Liver (tissue), 3 donors: ENCODE measurements at regions not wholly inside any gene's neighbourhood (a gene's known extent, or its start where the extent isn't known, plus 50 kb on each side); places are given as distances from the start of the nearest gene placed in this dataset.

Experiments used
- EGR1 ChIP-seq, 2 donors: IDR thresholded peaks; 2 replicates each; pipeline ENCODE4 v1.6.1; 2016 to 2018; ENCODE audit warnings: antibody characterized with exemption in 2 of 2, low read depth in 2 of 2
- FOXA1 ChIP-seq: IDR thresholded peaks from 2 replicates; pipeline ENCODE4 v1.6.1; 2016; ENCODE audit warnings: antibody characterized with exemption
- NR2F2 ChIP-seq: IDR thresholded peaks from 2 replicates; pipeline ENCODE4 v1.6.1; 2016; ENCODE audit warnings: antibody characterized with exemption
- RXRA ChIP-seq, 2 donors: IDR thresholded peaks; 2 replicates each; pipeline ENCODE4 v1.6.1; 2017 to 2018; ENCODE audit warnings: antibody characterized with exemption in 2 of 2, mild to moderate bottlenecking in 1 of 2
- SP1 ChIP-seq: IDR thresholded peaks from 2 replicates; pipeline ENCODE4 v1.6.1; 2018; ENCODE audit warnings: antibody characterized with exemption, mild to moderate bottlenecking
- TAF1 ChIP-seq: conservative IDR thresholded peaks from 2 replicates; pipeline ENCODE4 v1.6.1; 2016; ENCODE audit warnings: antibody characterized with exemption, mild to moderate bottlenecking
- YY1 ChIP-seq: IDR thresholded peaks from 2 replicates; pipeline ENCODE4 v1.6.1; 2016; ENCODE audit warnings: antibody characterized with exemption, mild to moderate bottlenecking
- TF ChIP-seq, protein P1 (sequence below): fragments of 150-350 bp; IDR thresholded peaks from 2 replicates; pipeline ENCODE4 v1.5.1; 2017; ENCODE audit warnings: improper control_type of control experiment, low read depth, low read length; ENCODE audit not compliant: missing input control
- TF ChIP-seq, protein P2 (sequence below): IDR thresholded peaks from 2 replicates; pipeline ENCODE4 v1.6.1; 2016; ENCODE audit warnings: antibody characterized with exemption
- TF ChIP-seq, protein P3 (sequence below): IDR thresholded peaks from 2 replicates; pipeline ENCODE4 v1.6.1; 2016; ENCODE audit warnings: antibody characterized with exemption
- TF ChIP-seq, protein P4 (sequence below): IDR thresholded peaks from 2 replicates; pipeline ENCODE4 v1.6.1; 2016; ENCODE audit warnings: antibody characterized with exemption
- donor health status: healthy.
- donor health status: healthy.

DNA sequence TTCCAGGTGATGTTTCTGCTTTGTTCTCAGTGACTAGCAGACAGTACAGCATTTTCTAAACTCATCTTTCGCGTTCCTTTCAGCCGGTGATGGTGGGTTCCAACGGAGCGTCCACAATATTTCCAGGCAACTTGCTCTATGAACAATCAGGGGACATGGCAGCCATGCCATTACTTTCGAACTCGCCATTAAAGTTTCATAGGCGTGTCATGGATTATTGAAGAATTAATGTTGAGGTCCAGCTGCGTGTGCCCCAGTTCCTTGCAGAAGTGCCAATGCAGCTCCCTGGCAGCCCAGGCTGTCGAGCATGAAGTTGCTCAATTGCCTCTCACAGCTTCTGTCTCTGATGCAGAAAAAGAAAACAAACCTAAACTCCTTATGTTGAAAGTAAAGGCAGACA is 262.2 kb downstream of the IRX2 start:
- TF ChIP-seq, protein P1, sequence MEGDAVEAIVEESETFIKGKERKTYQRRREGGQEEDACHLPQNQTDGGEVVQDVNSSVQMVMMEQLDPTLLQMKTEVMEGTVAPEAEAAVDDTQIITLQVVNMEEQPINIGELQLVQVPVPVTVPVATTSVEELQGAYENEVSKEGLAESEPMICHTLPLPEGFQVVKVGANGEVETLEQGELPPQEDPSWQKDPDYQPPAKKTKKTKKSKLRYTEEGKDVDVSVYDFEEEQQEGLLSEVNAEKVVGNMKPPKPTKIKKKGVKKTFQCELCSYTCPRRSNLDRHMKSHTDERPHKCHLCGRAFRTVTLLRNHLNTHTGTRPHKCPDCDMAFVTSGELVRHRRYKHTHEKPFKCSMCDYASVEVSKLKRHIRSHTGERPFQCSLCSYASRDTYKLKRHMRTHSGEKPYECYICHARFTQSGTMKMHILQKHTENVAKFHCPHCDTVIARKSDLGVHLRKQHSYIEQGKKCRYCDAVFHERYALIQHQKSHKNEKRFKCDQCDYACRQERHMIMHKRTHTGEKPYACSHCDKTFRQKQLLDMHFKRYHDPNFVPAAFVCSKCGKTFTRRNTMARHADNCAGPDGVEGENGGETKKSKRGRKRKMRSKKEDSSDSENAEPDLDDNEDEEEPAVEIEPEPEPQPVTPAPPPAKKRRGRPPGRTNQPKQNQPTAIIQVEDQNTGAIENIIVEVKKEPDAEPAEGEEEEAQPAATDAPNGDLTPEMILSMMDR: no peak
- TF ChIP-seq YY1: no peak
- TF ChIP-seq, protein P2, sequence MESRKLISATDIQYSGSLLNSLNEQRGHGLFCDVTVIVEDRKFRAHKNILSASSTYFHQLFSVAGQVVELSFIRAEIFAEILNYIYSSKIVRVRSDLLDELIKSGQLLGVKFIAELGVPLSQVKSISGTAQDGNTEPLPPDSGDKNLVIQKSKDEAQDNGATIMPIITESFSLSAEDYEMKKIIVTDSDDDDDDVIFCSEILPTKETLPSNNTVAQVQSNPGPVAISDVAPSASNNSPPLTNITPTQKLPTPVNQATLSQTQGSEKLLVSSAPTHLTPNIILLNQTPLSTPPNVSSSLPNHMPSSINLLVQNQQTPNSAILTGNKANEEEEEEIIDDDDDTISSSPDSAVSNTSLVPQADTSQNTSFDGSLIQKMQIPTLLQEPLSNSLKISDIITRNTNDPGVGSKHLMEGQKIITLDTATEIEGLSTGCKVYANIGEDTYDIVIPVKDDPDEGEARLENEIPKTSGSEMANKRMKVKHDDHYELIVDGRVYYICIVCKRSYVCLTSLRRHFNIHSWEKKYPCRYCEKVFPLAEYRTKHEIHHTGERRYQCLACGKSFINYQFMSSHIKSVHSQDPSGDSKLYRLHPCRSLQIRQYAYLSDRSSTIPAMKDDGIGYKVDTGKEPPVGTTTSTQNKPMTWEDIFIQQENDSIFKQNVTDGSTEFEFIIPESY: no peak
- no peak for TF ChIP-seq RXRA (IDR thresholded peaks at IDR 0.05)
- no peak for TF ChIP-seq NR2F2
- no peak for TF ChIP-seq SP1
- TF ChIP-seq, protein P3, sequence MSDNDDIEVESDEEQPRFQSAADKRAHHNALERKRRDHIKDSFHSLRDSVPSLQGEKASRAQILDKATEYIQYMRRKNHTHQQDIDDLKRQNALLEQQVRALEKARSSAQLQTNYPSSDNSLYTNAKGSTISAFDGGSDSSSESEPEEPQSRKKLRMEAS: no peak
- no peak for TF ChIP-seq EGR1 (IDR thresholded peaks at IDR 0.05; ENCODE audit: low read depth in 2 of 2)
- TF ChIP-seq FOXA1: no peak
- TF ChIP-seq, protein P4, sequence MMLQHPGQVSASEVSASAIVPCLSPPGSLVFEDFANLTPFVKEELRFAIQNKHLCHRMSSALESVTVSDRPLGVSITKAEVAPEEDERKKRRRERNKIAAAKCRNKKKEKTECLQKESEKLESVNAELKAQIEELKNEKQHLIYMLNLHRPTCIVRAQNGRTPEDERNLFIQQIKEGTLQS: no peak
- TF ChIP-seq TAF1: no peak
